NT2/D1 (cell line): ENCODE measurements at regions not wholly inside any gene's neighbourhood (a gene's known extent, or its start where the extent isn't known, plus 50 kb on each side); places are given as distances from the start of the nearest gene placed in this dataset.

ENCODE experiments used
- DNase-seq: peaks from one replicate; pipeline ENCODE4 v3.0.0-alpha.2; 2011; ENCODE audit warnings: low read depth, low spot score
- H3K27me3 ChIP-seq: 2 replicates; pipeline ENCODE4 v1.6.0; 2011; ENCODE audit warnings: mild to moderate bottlenecking; ENCODE audit not compliant: insufficient read length, insufficient read depth
- H3K36me3 ChIP-seq: 2 replicates; pipeline ENCODE4 v1.6.1; 2011; ENCODE audit warnings: mild to moderate bottlenecking, low read length, mixed read lengths; ENCODE audit not compliant: insufficient read depth, insufficient read length
- H3K4me1 ChIP-seq: 2 replicates; pipeline ENCODE4 v1.5.1; 2011; ENCODE audit not compliant: insufficient read depth, insufficient read length
- H3K4me3 ChIP-seq: 2 replicates; pipeline ENCODE4 v1.5.1; 2011; ENCODE audit warnings: low read depth; ENCODE audit not compliant: insufficient read length
- H3K9ac ChIP-seq: 2 replicates; pipeline ENCODE4 v1.6.0; 2011; ENCODE audit warnings: low read depth; ENCODE audit not compliant: insufficient read length
- H3K9me3 ChIP-seq: 2 replicates; pipeline ENCODE4 v1.5.1; 2011; ENCODE audit warnings: mild to moderate bottlenecking, low read length; ENCODE audit not compliant: insufficient read depth
- SUZ12 ChIP-seq: IDR thresholded peaks from 2 replicates; pipeline ENCODE4 v1.6.1; 2011; ENCODE audit not compliant: insufficient read length, insufficient read depth; ENCODE audit errors: extremely low read depth
- YY1 ChIP-seq: IDR thresholded peaks from 2 replicates; pipeline ENCODE4 v1.6.1; 2011; ENCODE audit not compliant: insufficient read length, insufficient read depth
- ZNF274 ChIP-seq: IDR thresholded peaks from 2 replicates; pipeline ENCODE4 v1.6.1; 2011; ENCODE audit warnings: mild to moderate bottlenecking, low read depth, low read length

DNA sequence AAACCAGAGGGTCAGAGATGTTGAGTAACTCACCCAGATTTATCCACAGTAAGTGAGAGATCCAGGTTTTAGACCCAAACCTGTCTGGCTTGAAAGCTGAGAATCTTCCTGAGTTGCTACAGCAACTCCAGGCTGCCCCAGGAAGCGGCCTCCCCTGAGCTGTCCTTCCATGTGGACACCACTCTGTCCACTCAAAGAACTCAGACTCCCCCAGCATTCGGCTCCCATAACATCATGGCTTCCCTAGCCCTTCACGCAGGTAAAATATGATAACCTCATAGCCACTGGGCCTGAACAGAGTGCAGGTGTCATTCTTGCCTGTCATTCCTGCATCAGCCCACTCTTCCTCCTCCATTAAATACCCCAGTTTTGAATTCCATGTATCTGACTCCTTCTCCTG lies 657.8 kb downstream of the TBC1D22A start:
- H3K9me3 ChIP-seq: no peaks in the 10 kb centered on the region

GRCh38 chr22:47419239-47419638 lies 656.8 kb downstream of the TBC1D22A start:
- no peak overlapping the region for H3K4me3 ChIP-seq
- no peaks in the 10 kb centered on the region for H3K9me3 ChIP-seq
- no peak overlapping the region for H3K9ac ChIP-seq
- TF ChIP-seq SUZ12: no peak
- TF ChIP-seq ZNF274: no peak
- TF ChIP-seq YY1: no peak
- no peaks in the 10 kb centered on the region for H3K27me3 ChIP-seq
- H3K36me3 ChIP-seq: no peaks in the 10 kb centered on the region
- DNase-seq: no peak
- no peaks in the 10 kb centered on the region for H3K4me1 ChIP-seq

More for the DNA sequence above, 657.8 kb downstream of the TBC1D22A start:
- TF ChIP-seq SUZ12: no peak
- H3K27me3 ChIP-seq: no peaks in the 10 kb centered on the region
- H3K4me1 ChIP-seq: no peaks in the 10 kb centered on the region
- no peak overlapping the region for H3K4me3 ChIP-seq
- no peaks in the 10 kb centered on the region for H3K36me3 ChIP-seq
- DNase-seq: no peak
- H3K9ac ChIP-seq: no peak overlapping the region

DNA sequence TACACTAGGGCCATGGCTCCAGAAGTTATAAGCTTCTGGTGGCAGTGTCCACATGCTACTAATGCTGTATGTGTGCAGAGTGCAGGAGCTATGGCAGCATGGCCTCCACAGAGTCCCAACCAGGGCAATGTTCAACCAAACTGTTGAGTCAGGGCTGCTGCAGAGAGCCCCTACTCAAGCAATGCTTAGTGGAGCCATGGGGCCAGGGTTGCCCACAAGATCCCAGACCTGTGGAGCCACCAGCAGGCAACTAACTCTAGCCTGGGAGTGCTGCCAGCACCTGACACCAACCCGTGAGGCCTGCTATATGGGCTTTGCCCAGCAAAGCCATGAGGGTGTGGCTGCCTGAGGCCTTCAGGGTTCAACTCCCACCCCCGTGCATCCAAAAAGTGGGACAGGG lies 655.2 kb downstream of the TBC1D22A start:
- TF ChIP-seq ZNF274 (no peak), SUZ12 (no peak), YY1 (no peak)
- H3K9me3 ChIP-seq: no peaks in the 10 kb centered on the region
- no peak overlapping the region for H3K4me3 ChIP-seq
- DNase-seq: no peak
- H3K4me1 ChIP-seq: no peaks in the 10 kb centered on the region
- H3K36me3 ChIP-seq: no peaks in the 10 kb centered on the region
- H3K9ac ChIP-seq: no peak overlapping the region
- H3K27me3 ChIP-seq: no peaks in the 10 kb centered on the region

GRCh38 chr22:47411006-47411405 lies 648.6 kb downstream of the TBC1D22A start:
- Histone ChIP-seq H3K9ac (no peak overlapping the region), H3K9me3 (no peaks in the 10 kb centered on the region), H3K36me3 (no peaks in the 10 kb centered on the region), H3K4me1 (no peaks in the 10 kb centered on the region), H3K4me3 (no peak overlapping the region), H3K27me3 (no peaks in the 10 kb centered on the region)
- no peak for TF ChIP-seq YY1
- no peak for TF ChIP-seq SUZ12
- TF ChIP-seq ZNF274: no peak
- DNase-seq: no peak

GRCh38 chr22:47409539-47410275 lies 647.3 kb downstream of the TBC1D22A start:
- H3K4me3 ChIP-seq: no peak overlapping the region
- H3K9me3 ChIP-seq: no peaks in the 10 kb centered on the region
- H3K9ac ChIP-seq: no peak overlapping the region
- TF ChIP-seq YY1 (no peak), SUZ12 (no peak), ZNF274 (no peak)
- no peaks in the 10 kb centered on the region for H3K36me3 ChIP-seq
- no peaks in the 10 kb centered on the region for H3K4me1 ChIP-seq
- no peak for DNase-seq
- no peaks in the 10 kb centered on the region for H3K27me3 ChIP-seq

GRCh38 chr22:47408409-47408808 lies 646.0 kb downstream of the TBC1D22A start:
- no peaks in the 10 kb centered on the region for H3K9me3 ChIP-seq
- no peak overlapping the region for H3K4me3 ChIP-seq
- no peaks in the 10 kb centered on the region for H3K36me3 ChIP-seq
- no peaks in the 10 kb centered on the region for H3K4me1 ChIP-seq
- DNase-seq: no peak
- H3K9ac ChIP-seq: no peak overlapping the region
- TF ChIP-seq SUZ12 (no peak), YY1 (no peak), ZNF274 (no peak)
- no peaks in the 10 kb centered on the region for H3K27me3 ChIP-seq

- Histone ChIP-seq H3K4me1 (no peaks in the 10 kb centered on the region), H3K9ac (no peak overlapping the region), H3K27me3 (no peaks in the 10 kb centered on the region), H3K9me3 (no peaks in the 10 kb centered on the region), H3K36me3 (no peaks in the 10 kb centered on the region), H3K4me3 (no peak overlapping the region)
- DNase-seq: no peak
- no peak for TF ChIP-seq SUZ12
- no peak for TF ChIP-seq ZNF274
- no peak for TF ChIP-seq YY1
Observed at GRCh38 chr22:47407461-47408025, 645.1 kb downstream of the TBC1D22A start.
